ENCODE measurements at regions not wholly inside any gene's neighbourhood (a gene's known extent, or its start where the extent isn't known, plus 50 kb on each side); places are given as distances from the start of the nearest gene placed in this dataset.

DNA sequence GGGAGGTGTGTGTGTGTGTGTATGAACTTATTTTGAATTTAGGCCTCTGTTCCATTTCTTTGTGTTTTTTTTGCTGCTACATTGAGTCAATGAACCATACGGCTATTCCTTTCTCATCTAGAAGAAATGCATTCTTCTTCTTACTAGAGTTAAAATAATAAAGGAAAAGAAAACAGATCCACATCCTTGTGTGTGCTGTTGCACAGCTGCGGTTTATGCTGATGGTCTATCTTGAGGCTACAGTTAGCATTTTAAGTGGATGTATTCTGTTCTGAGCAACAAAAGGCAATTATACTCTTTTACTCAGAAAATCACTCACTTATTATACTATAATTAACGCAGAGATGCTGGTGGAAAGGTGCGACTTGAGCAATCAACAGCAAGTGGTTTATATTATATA, 615.0 kb upstream of the MBL2 start:
- ChIA-PET CTCF (no interaction called here), POLR2A (no interaction called here)
- ATAC-seq (no peak), DNase-seq (no peak)
- Mint-ChIP-seq H3K4me3 (no peak overlapping the region), H3K27ac (no peak overlapping the region), H3K27me3 (no peaks in the 10 kb centered on the region), H3K9me3 (peaks cover 18% of the 10 kb centered on the region), H3K4me1 (ENCODE audit: low read depth) (no peaks in the 10 kb centered on the region), H3K36me3 (ENCODE audit: low read depth) (no peaks in the 10 kb centered on the region)
- intact Hi-C loops (cut with micrococcal nuclease) = no loop called here
- TF ChIP-seq, protein P1, sequence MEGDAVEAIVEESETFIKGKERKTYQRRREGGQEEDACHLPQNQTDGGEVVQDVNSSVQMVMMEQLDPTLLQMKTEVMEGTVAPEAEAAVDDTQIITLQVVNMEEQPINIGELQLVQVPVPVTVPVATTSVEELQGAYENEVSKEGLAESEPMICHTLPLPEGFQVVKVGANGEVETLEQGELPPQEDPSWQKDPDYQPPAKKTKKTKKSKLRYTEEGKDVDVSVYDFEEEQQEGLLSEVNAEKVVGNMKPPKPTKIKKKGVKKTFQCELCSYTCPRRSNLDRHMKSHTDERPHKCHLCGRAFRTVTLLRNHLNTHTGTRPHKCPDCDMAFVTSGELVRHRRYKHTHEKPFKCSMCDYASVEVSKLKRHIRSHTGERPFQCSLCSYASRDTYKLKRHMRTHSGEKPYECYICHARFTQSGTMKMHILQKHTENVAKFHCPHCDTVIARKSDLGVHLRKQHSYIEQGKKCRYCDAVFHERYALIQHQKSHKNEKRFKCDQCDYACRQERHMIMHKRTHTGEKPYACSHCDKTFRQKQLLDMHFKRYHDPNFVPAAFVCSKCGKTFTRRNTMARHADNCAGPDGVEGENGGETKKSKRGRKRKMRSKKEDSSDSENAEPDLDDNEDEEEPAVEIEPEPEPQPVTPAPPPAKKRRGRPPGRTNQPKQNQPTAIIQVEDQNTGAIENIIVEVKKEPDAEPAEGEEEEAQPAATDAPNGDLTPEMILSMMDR (IDR thresholded peaks at IDR 0.05) = no peak

DNA sequence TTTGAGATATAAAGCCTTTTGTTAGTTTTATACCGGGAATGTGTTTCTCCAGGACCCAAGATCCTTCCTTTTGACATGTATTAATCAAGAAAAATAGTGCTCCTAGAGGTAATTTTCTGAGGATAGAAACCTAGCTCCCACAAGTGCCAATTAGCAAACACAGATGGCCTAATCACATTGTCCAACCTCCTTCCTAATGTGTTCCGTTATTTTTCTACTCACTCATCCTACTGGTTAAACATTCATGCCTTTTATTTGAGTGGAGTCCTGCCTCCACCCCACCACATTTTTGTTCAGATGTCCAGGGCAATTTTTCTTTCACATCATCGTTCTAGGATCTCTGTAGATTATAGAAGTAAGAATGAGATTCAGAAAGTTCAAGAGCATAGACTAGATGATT, 610.0 kb upstream of the MBL2 start:
- Mint-ChIP-seq H3K27me3 (no peaks in the 10 kb centered on the region), H3K27ac (no peak overlapping the region), H3K4me1 (ENCODE audit: low read depth) (no peaks in the 10 kb centered on the region), H3K36me3 (ENCODE audit: low read depth) (no peaks in the 10 kb centered on the region), H3K4me3 (no peak overlapping the region), H3K9me3 (peaks cover 18% of the 10 kb centered on the region)
- POLR2A ChIA-PET = no interaction called here
- no peak for DNase-seq
- TF ChIP-seq, protein P1 (IDR thresholded peaks at IDR 0.05) = no peak
- CTCF ChIA-PET = no interaction called here
- intact Hi-C loops (cut with micrococcal nuclease) = no loop called here
- ATAC-seq = no peak

DNA sequence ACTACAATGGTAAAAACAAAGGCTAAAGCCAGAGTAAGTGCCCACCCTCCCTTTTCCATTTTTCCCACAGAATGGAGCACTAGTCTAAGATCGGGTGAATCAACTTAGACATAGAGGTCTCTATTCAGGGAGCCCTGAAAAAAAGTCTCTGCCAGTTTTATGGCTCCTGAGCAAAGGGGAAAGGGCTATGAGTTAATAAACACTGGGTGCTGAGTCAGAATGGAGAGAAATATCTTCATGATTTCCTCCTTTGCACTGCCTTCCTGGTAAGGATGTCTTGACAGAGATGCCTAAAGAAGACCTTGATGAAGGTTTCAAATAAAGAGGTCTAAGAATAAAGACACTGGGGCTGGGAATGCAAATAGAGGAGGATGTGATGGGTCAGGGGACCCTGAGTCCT, 607.4 kb upstream of the MBL2 start:
- CTCF ChIA-PET = no interaction called here
- Mint-ChIP-seq H3K4me3 (no peak overlapping the region), H3K36me3 (ENCODE audit: low read depth) (no peaks in the 10 kb centered on the region), H3K4me1 (ENCODE audit: low read depth) (no peaks in the 10 kb centered on the region), H3K27ac (no peak overlapping the region), H3K27me3 (no peaks in the 10 kb centered on the region), H3K9me3 (peaks cover 12% of the 10 kb centered on the region)
- TF ChIP-seq, protein P1 (IDR thresholded peaks at IDR 0.05) = no peak
- no peak for ATAC-seq
- DNase-seq = no peak
- POLR2A ChIA-PET = no interaction called here
- intact Hi-C loops (cut with micrococcal nuclease) = no loop called here

DNA sequence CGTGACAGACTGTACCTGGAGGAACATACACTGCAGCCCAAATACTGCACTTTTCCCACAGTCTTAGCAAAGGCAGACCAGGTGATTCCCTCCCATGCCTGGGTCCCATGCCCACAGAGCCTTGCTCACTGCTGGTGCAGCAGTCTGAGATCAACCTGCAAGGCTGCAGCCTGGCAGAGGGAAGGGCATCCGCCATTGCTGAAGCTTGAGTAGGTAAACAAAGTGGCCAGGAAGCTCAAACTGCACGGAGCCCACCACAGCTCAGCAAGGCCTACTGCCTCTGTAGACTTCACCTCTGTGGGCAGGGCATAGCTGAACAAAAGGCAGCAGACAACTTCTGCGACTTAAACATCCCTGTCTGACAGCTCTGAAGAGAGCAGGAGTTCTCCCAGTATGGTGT, 597.8 kb upstream of the MBL2 start:
- TF ChIP-seq, protein P1 (IDR thresholded peaks at IDR 0.05) = no peak
- Mint-ChIP-seq H3K36me3 (ENCODE audit: low read depth) (no peaks in the 10 kb centered on the region), H3K4me3 (no peak overlapping the region), H3K4me1 (ENCODE audit: low read depth) (no peaks in the 10 kb centered on the region), H3K27ac (no peak overlapping the region), H3K27me3 (no peaks in the 10 kb centered on the region), H3K9me3 (peaks cover 16% of the 10 kb centered on the region)
- no peak for ATAC-seq
- ChIA-PET CTCF (no interaction called here), POLR2A (interaction anchor here (0.6 kb wide), 1 partner anchor 694 kb away, joined by 3 read pairs; no protein-coding TSS in a partner anchor)
- no peak for DNase-seq
- intact Hi-C loops (cut with micrococcal nuclease) = no loop called here

DNA sequence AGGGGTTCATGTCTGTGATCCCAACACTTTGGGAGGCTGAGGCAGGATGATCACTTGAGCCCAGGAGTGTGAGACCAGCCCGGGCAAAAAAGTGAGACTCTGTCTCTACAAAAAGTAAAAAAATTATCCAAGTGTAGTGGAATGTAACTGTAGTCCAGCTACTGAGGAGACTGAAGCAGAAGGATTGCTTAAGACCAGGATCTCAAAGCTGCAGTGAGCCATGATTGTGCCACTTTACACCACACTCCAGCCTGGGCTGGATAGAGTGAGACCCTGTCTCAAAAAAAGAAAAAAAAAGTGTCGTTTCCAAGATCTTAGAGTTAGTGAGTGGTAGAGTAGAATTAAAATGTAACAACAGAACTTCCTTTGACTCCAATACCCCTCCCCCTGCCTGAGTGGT, 589.4 kb upstream of the MBL2 start:
- ChIA-PET CTCF (no interaction called here), POLR2A (no interaction called here)
- Mint-ChIP-seq H3K4me1 (ENCODE audit: low read depth) (no peaks in the 10 kb centered on the region), H3K27me3 (no peaks in the 10 kb centered on the region), H3K9me3 (peaks cover 13% of the 10 kb centered on the region), H3K36me3 (ENCODE audit: low read depth) (no peaks in the 10 kb centered on the region), H3K4me3 (no peak overlapping the region), H3K27ac (no peak overlapping the region)
- intact Hi-C loops (cut with micrococcal nuclease) = no loop called here
- no peak for ATAC-seq
- TF ChIP-seq, protein P1 (IDR thresholded peaks at IDR 0.05) = no peak
- DNase-seq = no peak
